Ascending aorta (tissue), 2 donors: ENCODE measurements at regions not wholly inside any gene's neighbourhood (a gene's known extent, or its start where the extent isn't known, plus 50 kb on each side); places are given as distances from the start of the nearest gene placed in this dataset.

Source experiments
- DNase-seq, 2 donors: peaks; one replicate each; pipeline ENCODE4 v3.0.0-alpha.2; 2019; ENCODE audit warnings: low spot score in 2 of 2
- H3K27ac ChIP-seq, 2 donors: fragments of 200-600 bp; sonication (generic); one replicate each; pipeline ENCODE4 v1.5.1; 2016 to 2017; ENCODE audit warnings: mild to moderate bottlenecking in 1 of 2
- H3K27me3 ChIP-seq: fragments of 200-600 bp; sonication (generic); one replicate; pipeline ENCODE4 v1.5.1; 2017
- H3K36me3 ChIP-seq, 2 donors: fragments of 200-600 bp; sonication (generic); one replicate each; pipeline ENCODE4 v1.5.1; 2016
- H3K4me1 ChIP-seq, 2 donors: fragments of 200-600 bp; sonication (generic); one replicate each; pipeline ENCODE4 v1.5.1; 2016 to 2017; ENCODE audit warnings: mild to moderate bottlenecking in 1 of 2
- H3K4me3 ChIP-seq, 2 donors: fragments of 200-600 bp; sonication (generic); one replicate each; pipeline ENCODE4 v1.5.1; 2016 to 2017; ENCODE audit warnings: mild to moderate bottlenecking in 1 of 2
- H3K9me3 ChIP-seq, 2 donors: fragments of 200-600 bp; sonication (generic); one replicate each; pipeline ENCODE4 v1.5.1; 2016
- CTCF ChIP-seq, 3 experiments: fragments of 200-600 bp in 2 of 3; fragments of 450-650 bp in 1 of 3; sonication (generic) in 2 of 3; IDR thresholded peaks; one replicate each; pipeline ENCODE4 v1.5.1; 2016 to 2019; ENCODE audit warnings: antibody characterized with exemption in 3 of 3, mild to moderate bottlenecking in 1 of 3, moderate library complexity in 1 of 3
- intact Hi-C: fragments of 100-400 bp; cut with DNase I; formaldehyde crosslinking; loops from one replicate; pipeline ENCODE4 v1.15.1; 2023

DNA sequence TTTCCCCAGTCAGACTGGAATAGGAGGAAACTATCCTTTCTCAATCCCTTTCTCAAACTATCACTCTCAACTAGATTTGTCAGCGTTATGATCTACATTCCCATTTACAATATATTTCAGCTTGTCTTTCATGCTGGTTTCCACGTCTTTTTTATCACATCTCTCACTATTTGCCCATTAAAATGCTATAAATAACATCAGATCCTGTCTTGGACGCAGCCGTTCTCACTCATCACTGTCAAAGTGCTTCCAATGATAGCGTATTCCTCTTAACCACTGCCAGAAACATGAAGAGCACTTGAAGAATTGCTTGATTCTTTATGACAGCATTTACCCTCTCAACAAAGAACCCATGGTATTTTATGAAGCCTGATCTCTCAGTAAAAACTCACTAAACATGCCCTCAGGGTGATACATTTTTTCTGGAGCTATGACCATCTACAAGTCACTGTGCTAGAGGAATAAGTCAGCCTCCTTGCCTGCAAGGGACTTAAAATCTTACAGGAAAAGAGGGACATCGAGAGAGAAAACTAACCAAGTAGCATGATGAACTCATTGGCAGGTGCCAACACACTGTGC is 205.6 kb upstream of the PFKP start:
- no peak overlapping the region for H3K4me3 ChIP-seq

DNA sequence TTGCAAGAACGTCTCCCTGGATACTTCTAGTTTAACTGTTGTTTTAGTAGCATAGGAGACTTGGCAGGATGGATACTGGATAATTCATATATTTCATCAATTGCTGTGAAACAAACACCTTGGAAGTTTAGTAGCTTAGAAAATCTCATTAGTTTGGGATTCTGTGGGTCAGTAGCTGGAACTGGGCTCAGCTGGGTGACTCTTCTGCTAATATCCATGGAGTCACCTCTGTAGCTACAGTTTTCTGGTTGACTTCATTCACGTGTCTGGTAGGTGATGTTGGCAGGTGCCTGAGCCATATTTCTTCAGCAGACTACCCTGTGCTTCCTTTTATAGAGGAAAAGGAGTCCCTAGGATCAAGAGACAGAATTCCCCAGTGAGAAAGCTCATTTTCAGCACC is 208.9 kb upstream of the PFKP start:
- Histone ChIP-seq H3K27ac (no peak overlapping the region), H3K9me3 (no peaks in the 10 kb centered on the region), H3K27me3 (no peaks in the 10 kb centered on the region), H3K4me3 (no peak overlapping the region), H3K36me3 (no peaks in the 10 kb centered on the region), H3K4me1 (no peaks in the 10 kb centered on the region)
- intact Hi-C loops, result no loop called here
- TF ChIP-seq CTCF (IDR thresholded peaks at IDR 0.05), result no peak
- DNase-seq, result no peak

More for the DNA sequence above, 205.6 kb upstream of the PFKP start:
- no peak overlapping the region for H3K27ac ChIP-seq
- no peaks in the 10 kb centered on the region for H3K4me1 ChIP-seq
- H3K36me3 ChIP-seq, result no peaks in the 10 kb centered on the region
- intact Hi-C loops, result no loop called here
- no peak for TF ChIP-seq CTCF (IDR thresholded peaks at IDR 0.05)
- H3K9me3 ChIP-seq, result no peaks in the 10 kb centered on the region
- no peak for DNase-seq
- H3K27me3 ChIP-seq, result no peaks in the 10 kb centered on the region

DNA sequence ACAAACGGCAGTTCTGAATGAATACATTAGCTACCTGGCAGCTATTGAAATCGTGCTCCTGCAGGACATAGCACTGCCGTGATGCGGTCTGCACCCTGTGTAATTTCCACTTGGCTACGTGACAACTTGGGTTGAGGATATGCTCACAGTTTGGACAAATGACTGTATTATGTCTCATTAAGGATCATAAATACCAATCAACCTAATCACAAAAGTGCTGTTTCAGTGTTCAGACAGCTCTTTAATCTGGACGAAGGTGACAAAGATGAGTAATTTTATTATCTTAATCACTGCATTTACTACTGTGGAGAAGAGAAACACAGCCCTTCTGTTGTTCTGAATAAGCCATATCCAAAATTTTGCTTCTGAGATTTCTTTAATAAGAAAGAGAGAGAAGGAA is 210.8 kb upstream of the PFKP start:
- DNase-seq, result no peak
- no peaks in the 10 kb centered on the region for H3K4me1 ChIP-seq
- no peak for TF ChIP-seq CTCF (IDR thresholded peaks at IDR 0.05)
- no peak overlapping the region for H3K4me3 ChIP-seq
- no peak overlapping the region for H3K27ac ChIP-seq
- H3K27me3 ChIP-seq, result no peaks in the 10 kb centered on the region
- H3K36me3 ChIP-seq, result no peaks in the 10 kb centered on the region
- no peaks in the 10 kb centered on the region for H3K9me3 ChIP-seq
- intact Hi-C loops, result no loop called here

GRCh38 chr10:2852574-2853323 is 214.6 kb upstream of the PFKP start:
- Histone ChIP-seq H3K4me3 (no peak overlapping the region), H3K36me3 (no peaks in the 10 kb centered on the region), H3K27me3 (no peaks in the 10 kb centered on the region), H3K9me3 (no peaks in the 10 kb centered on the region), H3K27ac (no peak overlapping the region), H3K4me1 (no peaks in the 10 kb centered on the region)
- intact Hi-C loops, result no loop called here
- no peak for DNase-seq
- TF ChIP-seq CTCF (IDR thresholded peaks at IDR 0.05), result no peak

DNA sequence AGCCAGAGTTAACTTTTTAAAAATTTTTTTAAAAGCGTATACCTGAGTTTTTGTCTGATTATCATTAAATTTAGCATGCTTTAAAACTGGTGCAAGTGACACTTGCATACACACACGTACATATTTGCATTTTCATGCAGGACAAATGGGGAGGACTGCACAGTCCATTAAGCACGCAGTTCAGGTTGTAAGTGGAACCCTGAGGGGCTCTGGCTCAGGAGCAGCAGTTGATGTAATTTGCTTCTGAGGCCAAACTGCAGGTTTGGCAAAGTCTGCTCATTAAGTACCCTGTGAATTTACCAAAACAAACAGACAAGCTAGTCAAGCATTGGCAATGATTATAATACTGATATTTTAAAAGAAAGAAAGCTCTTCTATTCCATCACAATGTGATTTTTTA is 215.8 kb upstream of the PFKP start:
- Histone ChIP-seq H3K27ac (no peak overlapping the region), H3K9me3 (no peaks in the 10 kb centered on the region), H3K36me3 (no peaks in the 10 kb centered on the region), H3K27me3 (no peaks in the 10 kb centered on the region), H3K4me3 (no peak overlapping the region), H3K4me1 (no peaks in the 10 kb centered on the region)
- intact Hi-C loops, result no loop called here
- TF ChIP-seq CTCF (IDR thresholded peaks at IDR 0.05), result no peak
- no peak for DNase-seq
